Left lung (tissue), 4 donors: ENCODE measurements at regions not wholly inside any gene's neighbourhood (a gene's known extent, or its start where the extent isn't known, plus 50 kb on each side); places are given as distances from the start of the nearest gene placed in this dataset.
"Not testable (repeated sequence)": the region's sequence is repeated elsewhere in the genome, so short reads cannot be mapped to it uniquely, and the experiment has no call there.

Experiments used
- ATAC-seq: fragments of 200-7000 bp; cut with Tn5 transposase; one replicate; pipeline ENCODE4 v1.9.1; 2020; ENCODE audit warnings: moderate library complexity
- DNase-seq, 4 donors: peaks; one replicate each; pipeline ENCODE4 v3.0.0-alpha.2; 2013 to 2020
- H3K27ac ChIP-seq, 2 donors: fragments of 200-600 bp; sonication (generic) in 1 of 2; one replicate each; pipeline versions ENCODE4 v1.5.0 to v1.8.0; 2020 to 2021
- H3K27me3 ChIP-seq, 2 donors: fragments of 200-600 bp; sonication (generic) in 1 of 2; one replicate each; pipeline versions ENCODE4 v1.5.0 to v1.8.0; 2020 to 2021
- H3K36me3 ChIP-seq, 2 donors: fragments of 200-600 bp; sonication (generic) in 1 of 2; one replicate each; pipeline versions ENCODE4 v1.5.0 to v1.8.0; 2020 to 2021
- H3K4me1 ChIP-seq, 2 donors: fragments of 200-600 bp; one replicate each; pipeline ENCODE4 v1.8.0; 2021
- H3K4me3 ChIP-seq, 2 donors: fragments of 200-600 bp; sonication (generic) in 1 of 2; one replicate each; pipeline versions ENCODE4 v1.5.0 to v1.8.0; 2020 to 2021; ENCODE audit warnings: mild to moderate bottlenecking in 1 of 2
- H3K9me3 ChIP-seq, 2 donors: fragments of 200-600 bp; sonication (generic) in 1 of 2; one replicate each; pipeline versions ENCODE4 v1.5.0 to v1.8.0; 2020 to 2021
- CTCF ChIP-seq, 2 donors: fragments of 200-600 bp; sonication (generic) in 1 of 2; IDR thresholded peaks; one replicate each; pipeline versions ENCODE4 v1.5.0 to v1.8.0; 2021; ENCODE audit warnings: antibody characterized with exemption in 2 of 2
- intact Hi-C, 2 donors: fragments of 100-400 bp; cut with DNase I; formaldehyde crosslinking; loops; one replicate each; pipeline versions ENCODE4 v1.11.2 to v1.14.2; 2022
- donor health status: DM: no; HTN: yes; CAD: no.
- donor health status: DM: no; HTN: no; CAD: no.

- peak in 1 of 2 donors; percentile 41 for TF ChIP-seq CTCF (IDR thresholded peaks at IDR 0.05)
- H3K9me3 ChIP-seq, H3K27ac ChIP-seq, H3K4me1 ChIP-seq, H3K4me3 ChIP-seq, H3K36me3 ChIP-seq, H3K27me3 ChIP-seq, intact Hi-C loops: not testable (repeated sequence)
- ATAC-seq (peak; percentile 64), DNase-seq (peak in 2 of 4 donors; percentile 3 to 10)
These were observed 620.3 kb downstream of the ZWINT start for GRCh38 chr10:55740767-55741166.

- intact Hi-C loops: no loop called here
- TF ChIP-seq CTCF (IDR thresholded peaks at IDR 0.05): no peak
These were observed 620.9 kb downstream of the ZWINT start for GRCh38 chr10:55740110-55740509.

DNA sequence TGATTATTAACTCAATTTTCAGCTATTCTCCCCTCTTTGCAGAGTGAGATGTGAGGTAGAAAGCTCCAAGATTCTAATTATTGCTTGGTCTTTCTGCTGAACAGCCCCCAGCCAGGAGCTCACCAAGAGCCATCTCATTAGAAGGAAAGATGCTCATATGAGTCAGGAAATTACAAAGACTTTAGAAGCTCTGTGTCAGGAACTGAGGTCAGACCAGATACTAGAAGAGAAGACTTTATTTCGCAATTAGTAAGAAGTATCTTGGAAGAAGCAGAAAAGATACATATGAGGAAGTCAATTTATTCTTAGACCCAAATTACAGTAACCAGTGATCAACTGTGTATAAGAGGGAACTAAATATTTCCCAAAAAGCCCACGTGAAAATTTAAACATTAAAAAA lies 626.9 kb downstream of the ZWINT start:
- no peaks in the 10 kb centered on the region for H3K27me3 ChIP-seq
- no peaks in the 10 kb centered on the region for H3K36me3 ChIP-seq
- no peaks in the 10 kb centered on the region for H3K4me1 ChIP-seq
- no peak for DNase-seq
- intact Hi-C loops: no loop called here
- ATAC-seq: no peak
- no peak overlapping the region for H3K27ac ChIP-seq
- no peak for TF ChIP-seq CTCF (IDR thresholded peaks at IDR 0.05)
- H3K4me3 ChIP-seq: no peak overlapping the region
- no peaks in the 10 kb centered on the region for H3K9me3 ChIP-seq

More at GRCh38 chr10:55740110-55740509, 620.9 kb downstream of the ZWINT start:
- ATAC-seq (no peak), DNase-seq (no peak)
- Histone ChIP-seq H3K36me3 (no peaks in the 10 kb centered on the region), H3K4me1 (no peaks in the 10 kb centered on the region), H3K4me3 (no peak overlapping the region), H3K27ac (no peak overlapping the region), H3K9me3 (no peaks in the 10 kb centered on the region), H3K27me3 (no peaks in the 10 kb centered on the region)

- DNase-seq (no peak), ATAC-seq (no peak)
- H3K27ac ChIP-seq: no peak overlapping the region
- no peaks in the 10 kb centered on the region for H3K9me3 ChIP-seq
- intact Hi-C loops: no loop called here
- H3K4me3 ChIP-seq: no peak overlapping the region
- no peaks in the 10 kb centered on the region for H3K36me3 ChIP-seq
- H3K27me3 ChIP-seq: no peaks in the 10 kb centered on the region
- TF ChIP-seq CTCF (IDR thresholded peaks at IDR 0.05): no peak
- H3K4me1 ChIP-seq: no peaks in the 10 kb centered on the region
These were observed 656.1 kb downstream of the ZWINT start for GRCh38 chr10:55704950-55705349.

DNA sequence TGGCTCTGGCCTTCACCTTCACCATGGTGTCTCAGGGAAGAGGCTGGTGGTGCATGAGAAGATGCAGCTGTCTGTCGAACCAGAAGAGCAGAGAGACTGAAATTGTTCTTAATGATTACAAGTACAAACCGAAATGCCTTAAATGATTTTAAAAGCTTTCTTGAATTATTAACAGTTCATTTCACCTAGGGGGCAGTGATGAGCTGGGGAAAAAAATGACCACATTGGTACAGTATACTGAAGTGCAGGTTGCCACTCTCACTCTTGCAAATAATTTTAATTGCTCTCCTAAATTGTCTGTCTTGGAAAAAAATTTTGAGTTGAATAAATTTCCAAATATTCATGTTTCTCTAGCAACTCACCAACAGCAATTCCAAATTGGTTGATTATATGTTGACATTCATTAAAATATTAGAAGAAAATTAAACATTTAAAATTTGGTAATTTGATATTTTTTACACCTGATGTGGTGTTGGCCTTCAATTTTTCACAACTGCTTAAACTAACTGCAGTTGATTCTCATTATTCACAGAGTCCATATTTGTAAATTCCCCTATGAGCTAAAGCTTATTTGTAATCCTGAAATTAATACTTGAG lies 692.6 kb downstream of the ZWINT start:
- Histone ChIP-seq H3K36me3 (no peaks in the 10 kb centered on the region), H3K4me1 (no peaks in the 10 kb centered on the region), H3K9me3 (no peaks in the 10 kb centered on the region), H3K27me3 (no peaks in the 10 kb centered on the region), H3K27ac (no peak overlapping the region), H3K4me3 (no peak overlapping the region)
- TF ChIP-seq CTCF (IDR thresholded peaks at IDR 0.05): no peak
- no peak for ATAC-seq
- DNase-seq: no peak
- intact Hi-C loops: no loop called here
